ENCODE measurements at regions not wholly inside any gene's neighbourhood (a gene's known extent, or its start where the extent isn't known, plus 50 kb on each side); places are given as distances from the start of the nearest gene placed in this dataset.

DNA sequence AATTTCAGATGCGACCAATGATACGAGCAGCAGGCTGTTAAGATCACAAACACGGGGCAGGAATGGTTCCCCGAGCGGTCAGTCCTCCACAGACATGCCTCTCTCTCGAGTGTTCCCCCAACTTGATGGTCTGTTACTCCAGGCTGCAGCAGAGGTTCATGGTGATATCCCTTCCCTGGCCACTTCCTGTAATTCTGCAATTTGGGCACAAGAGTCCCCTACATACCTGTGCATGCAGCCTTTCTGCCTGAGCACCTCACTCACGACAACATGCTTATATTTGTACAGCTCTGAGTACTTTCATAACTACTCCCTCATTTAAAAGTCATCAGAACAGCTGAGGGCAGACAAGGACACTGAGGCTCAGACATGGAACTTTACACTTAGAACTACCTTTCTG is 408.1 kb upstream of the NR2F2 start:
- DNase-seq (ENCODE audit: low read depth in 3 of 3, low spot score in 1 of 3), result no peak

DNA sequence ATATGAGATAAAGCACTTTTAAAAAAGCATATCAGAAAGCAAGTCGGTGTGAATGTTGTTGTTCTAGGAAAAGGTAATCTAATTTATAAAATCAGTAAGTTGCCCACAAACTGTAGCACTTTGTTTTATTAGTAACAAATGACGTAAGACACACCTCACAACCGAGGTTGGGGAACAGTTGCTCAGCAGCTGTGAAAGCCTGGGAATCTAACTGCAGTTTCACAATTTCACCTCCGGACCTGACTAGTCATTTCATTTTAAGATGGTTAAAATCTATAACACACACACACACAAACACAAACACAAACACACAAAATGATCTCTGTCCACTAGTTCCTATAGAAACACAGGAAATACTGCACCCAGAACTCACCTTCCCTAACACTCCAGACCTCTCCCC is 406.7 kb upstream of the NR2F2 start:
- DNase-seq (ENCODE audit: low read depth in 3 of 3, low spot score in 1 of 3), result no peak

DNA sequence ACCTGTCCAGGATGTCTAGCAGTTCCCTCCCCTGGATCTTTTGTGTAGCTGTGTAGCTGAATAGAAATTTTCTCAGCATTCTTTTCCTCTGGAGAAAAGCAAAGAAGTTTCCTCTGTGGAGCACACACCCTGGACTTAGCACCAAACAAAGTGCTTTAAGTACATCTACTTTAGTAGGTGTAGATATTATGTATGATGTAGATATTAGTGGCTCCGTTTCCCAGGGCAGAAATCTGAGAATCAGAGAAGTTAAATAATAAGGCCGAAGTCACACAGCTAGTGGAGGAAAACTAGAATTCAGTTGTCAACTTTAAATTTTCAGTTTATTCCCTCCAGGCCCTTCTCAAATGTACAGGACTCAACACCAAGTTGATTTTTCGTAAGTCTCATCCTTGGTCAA is 401.7 kb upstream of the NR2F2 start:
- DNase-seq (ENCODE audit: low read depth in 3 of 3, low spot score in 1 of 3), result no peak

DNA sequence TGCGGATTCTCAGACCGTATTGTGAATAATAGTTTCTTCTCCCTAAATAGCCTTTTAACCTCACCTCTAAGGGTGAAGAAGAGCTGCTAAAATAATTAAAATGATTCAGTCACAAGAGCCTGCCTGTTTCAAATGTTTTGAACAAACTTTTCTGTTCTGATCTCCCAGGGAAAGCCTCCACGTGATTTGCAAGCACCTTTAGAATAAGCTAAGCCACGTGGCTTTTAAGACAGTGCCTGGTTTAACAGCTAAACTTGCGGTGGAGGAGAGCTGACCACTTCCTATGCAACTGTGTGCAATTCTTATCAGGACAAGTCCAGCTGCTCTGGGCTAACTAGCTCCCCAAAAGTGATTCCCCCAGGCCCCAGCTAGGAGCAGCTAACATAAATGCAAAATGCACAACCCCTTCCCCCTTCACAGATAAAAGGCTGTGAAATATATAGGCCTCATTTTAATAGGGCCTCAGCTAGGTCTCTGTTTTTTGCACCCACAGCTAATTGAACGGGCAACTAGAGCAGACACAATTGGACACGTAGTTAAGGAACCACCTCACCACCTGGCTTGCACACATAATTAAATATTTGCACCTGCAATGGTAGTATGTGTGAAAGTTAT is 401.2 kb upstream of the NR2F2 start:
- DNase-seq (ENCODE audit: low read depth in 3 of 3, low spot score in 1 of 3), result no peak

DNA sequence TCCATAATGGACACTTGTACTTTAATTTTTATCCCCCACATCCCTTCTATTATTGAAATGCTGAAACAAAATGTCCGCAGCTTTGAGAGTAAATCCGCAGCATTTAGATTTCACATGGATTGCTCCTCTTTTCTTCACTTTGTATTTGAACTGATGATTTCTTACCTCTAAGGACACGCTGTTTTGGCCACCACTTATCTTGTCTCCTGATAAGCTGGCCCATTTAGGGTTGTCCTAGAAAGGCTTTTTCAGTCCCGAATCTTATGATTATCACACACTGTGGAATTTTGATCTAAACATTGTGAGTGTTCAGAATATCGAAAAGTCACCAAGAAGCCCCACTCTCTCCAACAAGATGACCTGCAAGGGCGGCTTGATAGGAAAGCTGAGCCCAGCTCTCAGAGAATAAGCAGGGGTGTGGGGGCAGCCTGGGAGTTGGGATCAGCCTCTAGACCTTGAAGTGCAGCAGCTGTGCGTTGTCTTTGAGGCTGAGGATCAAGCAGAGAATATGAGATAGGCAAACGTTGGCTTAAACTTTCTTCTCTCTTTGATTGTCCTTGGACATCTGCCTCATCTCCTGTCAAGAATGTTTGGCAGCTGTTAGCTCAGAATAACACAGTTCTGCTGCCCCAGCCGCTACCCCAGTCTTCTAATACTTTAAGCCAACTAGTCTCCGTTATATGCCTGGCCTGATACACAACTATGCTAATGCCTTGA is 399.7 kb upstream of the NR2F2 start:
- no peak for DNase-seq (ENCODE audit: low read depth in 3 of 3, low spot score in 1 of 3)

DNA sequence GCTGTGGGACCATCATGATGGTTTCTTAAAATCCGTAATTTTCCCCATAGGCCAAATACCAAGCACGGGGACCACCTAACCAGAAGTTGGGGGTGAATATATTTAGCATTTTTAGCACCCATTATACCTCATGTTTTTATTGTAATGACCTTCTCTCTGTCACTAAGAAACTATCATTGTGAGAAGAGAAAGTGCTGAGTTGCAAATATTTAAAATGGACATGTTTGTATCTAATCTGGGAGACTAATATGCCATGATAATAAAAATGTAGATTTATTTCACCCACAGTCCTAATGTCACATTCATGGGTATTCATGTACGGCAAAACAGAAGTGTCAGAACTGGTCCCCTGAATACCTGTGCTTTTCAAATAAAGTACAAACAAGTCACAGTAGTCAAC is 398.9 kb upstream of the NR2F2 start:
- DNase-seq (ENCODE audit: low read depth in 3 of 3, low spot score in 1 of 3), result no peak

DNA sequence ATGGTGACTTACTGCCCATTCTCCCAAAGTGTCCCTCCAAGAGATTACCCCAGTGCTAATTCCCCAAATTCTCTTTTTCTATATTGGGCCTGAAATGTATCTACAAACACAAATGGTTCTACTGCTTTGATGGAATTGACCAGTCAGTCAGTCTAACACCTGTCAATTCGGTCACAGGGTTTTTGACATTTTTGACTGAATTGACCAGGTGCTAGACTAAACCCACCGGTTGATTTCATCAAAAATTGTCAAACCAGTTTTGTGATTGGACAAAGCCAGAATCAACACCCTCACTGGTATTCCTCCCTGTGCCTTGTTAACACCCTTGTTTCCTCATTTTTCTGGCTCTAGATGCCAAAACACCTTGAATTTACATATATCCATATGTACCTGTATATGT is 398.4 kb upstream of the NR2F2 start:
- no peak for DNase-seq (ENCODE audit: low read depth in 3 of 3, low spot score in 1 of 3)

DNA sequence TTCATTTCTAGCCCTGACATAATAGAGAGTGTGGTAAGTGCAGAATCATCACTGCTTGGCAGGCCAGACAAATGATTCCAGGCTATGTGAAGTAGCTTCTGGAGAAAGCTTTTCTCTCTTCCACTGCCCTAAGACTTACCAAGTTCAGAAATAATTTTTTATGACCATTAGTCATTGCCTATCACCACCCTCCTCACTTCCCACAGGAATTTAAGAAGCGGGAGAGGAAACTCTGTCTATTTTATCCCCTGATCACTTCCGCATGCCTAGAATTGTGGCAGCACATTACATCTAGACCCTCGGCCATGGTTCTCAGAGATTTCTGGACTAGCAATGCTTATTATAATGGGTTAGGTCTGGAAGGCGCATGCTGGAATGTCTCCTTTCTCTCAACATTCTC is 397.8 kb upstream of the NR2F2 start:
- no peak for DNase-seq (ENCODE audit: low read depth in 3 of 3, low spot score in 1 of 3)

DNA sequence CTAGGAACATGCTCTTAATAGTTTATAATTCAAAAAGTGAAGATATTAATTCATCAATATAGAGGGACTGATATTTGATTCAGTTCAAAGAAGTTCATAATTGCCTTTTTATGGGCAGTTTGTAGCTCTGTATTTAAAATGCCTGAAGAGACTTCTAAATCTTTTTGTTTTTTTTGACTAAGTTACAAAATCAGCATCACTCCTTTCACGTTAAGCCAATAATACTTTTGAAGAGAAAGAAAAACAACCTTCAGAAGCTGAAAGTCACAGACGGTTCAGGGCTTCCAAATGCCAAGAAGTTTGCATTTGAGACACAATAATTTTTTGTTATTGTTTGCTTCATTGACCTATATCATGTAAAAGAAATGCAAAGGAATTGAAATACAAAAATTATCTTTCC is 394.6 kb upstream of the NR2F2 start:
- DNase-seq (ENCODE audit: low read depth in 3 of 3, low spot score in 1 of 3), result no peak

DNA sequence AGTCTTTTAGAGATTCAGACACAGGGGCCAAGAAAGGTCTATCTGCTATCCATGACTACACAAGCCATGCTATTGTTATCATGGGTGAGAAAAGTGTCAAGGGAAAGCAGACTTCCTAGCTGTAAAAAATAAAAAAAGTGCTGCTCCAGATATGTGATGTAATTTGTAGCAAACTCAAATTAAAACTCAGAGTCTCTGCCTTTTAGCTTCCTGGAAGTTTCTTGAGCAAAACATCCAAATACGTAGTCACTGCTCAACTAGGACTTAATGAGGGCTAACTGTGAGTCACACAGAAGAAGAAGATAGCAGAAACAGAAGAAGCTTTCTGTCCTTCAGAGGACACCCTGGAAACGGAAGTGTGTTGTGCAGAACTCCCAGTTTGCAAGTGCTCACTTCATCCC is 393.4 kb upstream of the NR2F2 start:
- no peak for DNase-seq (ENCODE audit: low read depth in 3 of 3, low spot score in 1 of 3)

DNA sequence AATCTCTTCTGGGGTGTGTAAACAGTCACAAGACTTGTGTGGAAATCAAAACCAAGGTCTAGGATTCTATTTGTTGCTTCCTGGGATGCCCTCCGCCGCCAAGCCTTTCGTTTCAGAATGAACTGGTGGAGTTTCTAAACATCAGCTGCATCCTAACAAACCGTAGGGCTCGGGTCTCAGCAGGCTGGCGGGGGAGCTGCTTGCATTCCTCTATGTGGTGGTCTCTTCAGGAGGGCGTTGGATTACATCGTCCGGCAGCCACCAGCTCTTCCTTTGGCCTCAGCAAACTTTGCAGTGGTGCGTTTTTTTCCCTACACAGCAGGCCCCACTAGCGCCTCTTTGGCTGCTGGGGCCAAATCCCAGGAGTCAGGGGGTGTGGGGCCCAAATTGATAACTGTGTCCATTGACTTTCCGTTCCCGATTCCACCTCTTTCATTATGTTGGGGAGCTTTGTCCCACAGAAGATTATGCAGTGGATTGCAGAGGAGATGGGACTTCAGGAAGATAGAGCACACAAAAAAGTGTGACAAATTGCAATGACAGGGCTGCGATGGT is 390.0 kb upstream of the NR2F2 start:
- DNase-seq (ENCODE audit: low read depth in 3 of 3, low spot score in 1 of 3), result no peak

DNA sequence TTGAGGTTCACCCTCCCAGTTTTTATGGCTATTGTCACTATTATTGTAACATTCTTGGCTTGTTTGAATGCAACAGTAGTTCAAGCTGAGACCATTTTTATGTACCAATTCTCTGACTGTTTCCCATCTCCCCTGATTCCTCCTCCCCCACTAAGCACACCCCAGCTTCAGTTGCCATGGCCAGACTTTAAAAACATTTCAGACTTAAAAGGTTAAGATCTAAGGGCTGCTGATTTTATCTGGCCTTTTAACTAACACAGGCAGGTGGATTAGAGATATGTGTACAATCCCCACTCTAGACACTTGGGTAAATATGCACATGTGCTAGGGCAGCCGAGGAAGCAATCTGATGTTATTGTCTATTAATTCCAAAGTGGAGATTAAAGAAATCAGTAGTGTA is 386.3 kb upstream of the NR2F2 start:
- DNase-seq (ENCODE audit: low read depth in 3 of 3, low spot score in 1 of 3), result no peak

DNA sequence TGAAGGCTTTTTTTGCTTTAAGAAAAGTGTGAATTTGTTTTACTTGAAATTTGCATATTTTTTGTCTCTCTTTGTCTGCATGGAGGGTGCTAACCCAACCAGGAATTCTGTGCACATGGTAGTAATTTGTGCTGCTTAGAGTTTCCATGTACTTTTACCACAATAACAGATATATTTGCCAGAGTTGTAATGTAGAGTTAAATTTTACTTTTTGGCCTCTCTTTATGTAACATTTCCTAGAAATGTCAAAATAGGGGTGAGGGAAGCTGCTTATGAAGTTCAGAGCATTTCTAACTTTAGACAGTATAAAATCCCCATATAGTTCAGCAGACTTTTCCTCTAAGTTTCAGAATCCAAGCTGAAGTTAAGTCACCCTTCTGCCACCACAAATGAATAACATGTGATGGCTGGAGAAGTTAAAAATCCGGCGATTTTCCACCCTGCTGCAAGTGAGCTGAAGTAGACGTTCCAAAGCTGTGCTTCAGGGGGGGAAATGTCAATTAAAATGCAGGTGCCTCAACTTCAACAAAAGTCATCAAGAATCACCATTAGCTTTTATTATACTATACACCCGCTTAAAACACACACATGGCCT is 385.7 kb upstream of the NR2F2 start:
- no peak for DNase-seq (ENCODE audit: low read depth in 3 of 3, low spot score in 1 of 3)

DNA sequence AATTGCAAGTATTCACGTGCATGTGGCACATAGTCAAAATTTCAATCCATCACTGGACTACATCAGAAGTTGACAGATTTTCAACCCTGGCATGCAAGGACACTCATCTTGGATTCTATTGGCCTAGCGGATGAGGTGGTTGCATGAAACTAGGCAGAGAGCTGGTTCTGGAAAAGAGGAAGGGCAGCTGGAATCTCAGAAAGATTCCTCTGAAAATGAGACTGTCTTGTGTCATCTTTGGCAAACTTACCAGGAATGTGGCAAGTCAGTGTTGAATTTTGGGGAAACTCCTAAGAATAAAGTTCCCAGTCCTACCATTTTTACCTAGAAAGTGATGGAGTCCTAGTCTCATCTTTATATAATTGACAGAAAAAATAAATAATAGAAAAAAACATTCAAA is 384.3 kb upstream of the NR2F2 start:
- DNase-seq (ENCODE audit: low read depth in 3 of 3, low spot score in 1 of 3), result no peak

DNA sequence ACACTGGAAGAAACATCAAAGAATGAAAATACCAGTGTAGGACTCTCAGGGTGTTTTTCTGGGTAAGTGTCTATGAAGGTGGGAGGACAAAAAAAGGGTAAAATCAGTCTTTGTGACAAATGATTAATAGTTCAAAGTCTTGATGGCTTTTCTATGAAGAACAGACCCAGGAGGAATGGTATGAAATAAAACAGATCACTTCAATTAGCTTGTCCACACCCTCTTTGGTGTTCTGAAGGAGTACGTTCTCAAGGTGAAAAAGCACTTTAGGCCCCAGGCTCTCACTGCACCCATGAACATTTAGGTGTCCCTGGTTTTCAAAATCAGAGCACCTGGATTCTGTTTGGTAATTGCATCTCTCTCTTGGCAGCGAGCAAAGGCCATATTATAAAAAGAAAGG is 383.6 kb upstream of the NR2F2 start:
- no peak for DNase-seq (ENCODE audit: low read depth in 3 of 3, low spot score in 1 of 3)

DNA sequence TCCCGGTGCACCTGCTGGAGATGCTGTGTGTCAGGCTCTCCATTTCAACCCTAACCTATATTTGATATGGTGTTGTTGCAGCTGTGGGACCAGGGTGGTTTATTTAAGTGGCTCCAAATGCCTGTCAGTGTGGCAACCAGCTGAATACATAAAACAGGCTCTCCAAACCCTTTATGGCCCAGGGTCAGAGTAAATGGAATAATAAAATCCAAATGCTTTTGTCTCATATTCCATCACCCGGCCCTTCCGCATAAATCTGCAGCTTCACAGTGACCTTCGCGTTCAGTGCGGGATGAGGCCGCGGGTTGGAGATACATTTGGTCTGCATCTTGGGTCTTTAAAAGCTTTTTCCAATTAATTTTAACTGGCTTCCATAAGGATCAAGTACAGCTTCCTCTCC is 382.1 kb upstream of the NR2F2 start:
- DNase-seq (ENCODE audit: low read depth in 3 of 3, low spot score in 1 of 3), result no peak

DNA sequence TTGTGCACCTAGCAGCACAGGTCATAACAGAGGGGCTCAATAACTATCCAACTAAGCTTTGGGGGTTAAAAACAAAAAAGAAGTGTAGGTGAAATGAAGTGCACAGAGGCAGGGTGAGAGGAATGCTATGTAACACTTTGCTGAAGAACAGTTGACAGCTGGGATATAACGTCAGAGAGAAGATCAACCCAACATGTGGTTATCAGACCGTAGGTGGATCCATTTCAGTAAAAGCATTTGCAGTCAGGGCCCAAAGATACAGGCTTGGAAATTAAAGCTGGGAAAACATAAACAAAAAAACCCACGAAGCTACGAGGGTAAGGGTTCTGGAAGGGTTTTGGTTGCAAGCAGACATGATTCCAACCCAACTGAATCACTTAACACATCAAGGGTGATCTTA is 377.5 kb upstream of the NR2F2 start:
- DNase-seq (ENCODE audit: low read depth in 3 of 3, low spot score in 1 of 3), result no peak

DNA sequence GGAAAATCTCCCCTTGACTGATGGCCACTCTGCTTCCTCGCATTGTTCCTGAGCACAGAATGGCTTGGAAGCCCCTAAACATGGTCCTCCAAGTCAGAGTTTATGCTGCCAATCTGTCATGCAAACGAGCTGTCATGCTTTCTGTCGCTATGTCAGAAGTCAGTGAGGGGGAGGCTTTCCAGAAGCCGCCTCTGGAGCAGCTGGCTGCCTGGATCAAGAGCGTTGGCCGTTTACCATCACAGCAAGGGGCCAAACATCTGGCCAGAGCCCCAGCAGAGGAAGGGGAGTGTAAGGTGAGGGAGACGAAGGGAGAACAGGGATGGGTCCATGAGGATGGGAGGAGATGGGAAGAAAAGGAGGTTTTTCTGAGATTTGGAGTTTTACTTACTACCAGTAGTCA is 372.6 kb upstream of the NR2F2 start:
- no peak for DNase-seq (ENCODE audit: low read depth in 3 of 3, low spot score in 1 of 3)

DNA sequence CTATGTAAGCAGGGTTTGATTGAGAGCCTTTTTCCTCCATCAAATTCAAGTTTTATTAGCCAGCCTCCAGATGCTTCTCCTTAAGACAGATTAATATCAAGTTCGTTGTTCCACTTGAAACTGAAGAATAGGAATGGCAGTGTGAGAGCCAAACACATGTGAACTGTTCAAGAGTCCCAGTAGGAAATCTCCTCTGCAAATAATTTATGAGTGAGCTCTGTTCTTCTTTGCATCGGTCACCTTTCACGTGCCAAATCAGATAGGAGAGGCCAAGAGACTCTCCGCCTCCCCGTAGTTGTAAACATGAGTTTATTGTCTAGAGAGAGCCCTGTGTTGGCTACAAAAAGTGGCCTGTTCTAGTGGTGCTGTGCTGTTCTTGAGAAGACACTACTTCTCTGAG is 372.1 kb upstream of the NR2F2 start:
- no peak for DNase-seq (ENCODE audit: low read depth in 3 of 3, low spot score in 1 of 3)

DNA sequence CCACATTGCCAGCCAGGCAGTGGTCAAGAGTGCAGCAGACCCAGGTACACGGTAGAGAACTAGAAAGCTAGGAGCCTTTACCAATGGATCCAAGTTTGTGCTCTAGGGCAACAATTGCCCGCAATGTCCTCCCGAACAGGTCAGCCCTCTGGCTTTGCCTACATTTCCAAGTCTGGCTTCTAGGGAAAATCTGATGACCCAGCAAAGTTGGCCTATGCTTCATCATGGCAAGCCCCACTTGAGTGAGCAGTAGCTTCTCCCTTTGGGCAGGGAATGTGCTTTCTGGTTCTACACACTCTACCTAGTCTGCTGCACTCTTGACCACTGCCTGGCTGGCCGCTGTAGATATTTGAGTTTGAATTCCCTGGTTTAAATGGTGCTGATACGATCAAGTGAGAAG is 361.6 kb upstream of the NR2F2 start:
- DNase-seq (ENCODE audit: low read depth in 3 of 3, low spot score in 1 of 3), result no peak

DNA sequence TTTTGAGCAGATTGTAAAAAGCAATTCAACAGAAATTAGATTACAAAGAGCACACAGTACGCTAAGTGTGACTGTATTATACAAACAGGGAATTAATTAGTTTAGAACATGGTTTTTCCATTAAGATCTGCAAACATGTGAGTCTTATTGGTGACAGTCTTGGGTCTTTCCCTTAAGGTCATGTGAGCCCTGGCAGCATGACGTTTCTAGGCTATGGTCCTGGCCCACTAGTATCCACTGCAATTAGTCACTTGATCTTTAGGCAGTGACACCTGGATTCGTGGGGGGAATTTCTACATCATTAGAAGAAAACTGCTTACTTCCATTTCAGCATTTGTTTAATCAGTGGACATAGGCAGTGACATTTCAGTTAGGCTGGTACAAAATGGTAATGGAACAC is 360.2 kb upstream of the NR2F2 start:
- no peak for DNase-seq (ENCODE audit: low read depth in 3 of 3, low spot score in 1 of 3)

DNA sequence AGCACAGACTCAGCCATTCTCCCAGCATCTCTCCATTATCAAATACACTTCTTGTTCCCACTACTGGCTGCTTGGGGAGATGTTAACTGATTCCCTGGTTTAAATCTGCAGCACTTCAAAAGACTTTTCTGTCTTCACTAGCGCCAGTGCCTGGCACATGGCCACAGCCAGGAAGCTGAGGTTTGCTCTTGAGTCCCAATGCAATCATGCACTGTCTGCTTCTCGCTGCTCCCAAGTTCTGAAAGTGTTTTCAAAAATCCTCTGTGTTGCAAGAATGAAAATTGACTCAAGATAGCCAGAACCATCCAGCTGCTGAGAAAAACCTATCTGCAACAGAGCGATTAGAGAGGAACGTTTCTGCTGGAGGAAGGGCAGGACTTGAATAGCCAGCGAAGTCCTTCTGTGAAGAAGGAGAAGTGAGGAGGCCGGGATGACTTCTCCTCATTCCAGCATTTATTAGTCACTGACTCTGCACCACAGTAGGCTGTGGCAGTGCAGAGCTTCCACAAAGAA is 358.4 kb upstream of the NR2F2 start:
- DNase-seq (ENCODE audit: low read depth in 3 of 3, low spot score in 1 of 3), result no peak

All from stimulated activated CD4-positive, alpha-beta T cell treated with anti-CD3 and anti-CD28 coated beads, TNF-alpha, amount 100 ng/mL, for 1 hour (primary cell).